ENCODE measurements at regions not wholly inside any gene's neighbourhood (a gene's known extent, or its start where the extent isn't known, plus 50 kb on each side); places are given as distances from the start of the nearest gene placed in this dataset.

DNA sequence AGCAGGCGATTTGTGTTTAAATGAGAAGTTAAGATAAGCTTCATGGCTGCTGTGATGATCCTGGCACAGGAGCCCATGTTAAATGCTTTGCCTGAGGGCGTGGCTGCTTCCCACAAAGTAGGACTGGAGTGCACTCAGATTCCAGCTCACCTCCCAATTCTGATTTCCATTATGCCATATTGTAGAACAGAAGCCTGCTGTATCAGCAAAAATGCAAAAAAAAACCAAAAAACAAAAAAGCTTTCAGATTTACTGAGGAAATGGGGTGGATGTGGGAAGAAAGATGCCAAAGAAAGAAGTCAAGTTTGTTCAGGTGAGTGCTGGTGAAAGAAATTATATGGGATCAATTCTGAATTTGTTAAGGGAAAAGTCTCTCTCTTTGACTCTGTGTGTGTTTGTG, 610.4 kb upstream of the NETO1 start:
- TF ChIP-seq, protein P1, sequence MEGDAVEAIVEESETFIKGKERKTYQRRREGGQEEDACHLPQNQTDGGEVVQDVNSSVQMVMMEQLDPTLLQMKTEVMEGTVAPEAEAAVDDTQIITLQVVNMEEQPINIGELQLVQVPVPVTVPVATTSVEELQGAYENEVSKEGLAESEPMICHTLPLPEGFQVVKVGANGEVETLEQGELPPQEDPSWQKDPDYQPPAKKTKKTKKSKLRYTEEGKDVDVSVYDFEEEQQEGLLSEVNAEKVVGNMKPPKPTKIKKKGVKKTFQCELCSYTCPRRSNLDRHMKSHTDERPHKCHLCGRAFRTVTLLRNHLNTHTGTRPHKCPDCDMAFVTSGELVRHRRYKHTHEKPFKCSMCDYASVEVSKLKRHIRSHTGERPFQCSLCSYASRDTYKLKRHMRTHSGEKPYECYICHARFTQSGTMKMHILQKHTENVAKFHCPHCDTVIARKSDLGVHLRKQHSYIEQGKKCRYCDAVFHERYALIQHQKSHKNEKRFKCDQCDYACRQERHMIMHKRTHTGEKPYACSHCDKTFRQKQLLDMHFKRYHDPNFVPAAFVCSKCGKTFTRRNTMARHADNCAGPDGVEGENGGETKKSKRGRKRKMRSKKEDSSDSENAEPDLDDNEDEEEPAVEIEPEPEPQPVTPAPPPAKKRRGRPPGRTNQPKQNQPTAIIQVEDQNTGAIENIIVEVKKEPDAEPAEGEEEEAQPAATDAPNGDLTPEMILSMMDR (IDR thresholded peaks at IDR 0.05): no peak
- no peak for TF ChIP-seq ZFX (IDR thresholded peaks at IDR 0.05; ENCODE audit: borderline replicate concordance)

Measured in 22Rv1 (cell line).